Suprapubic skin (tissue), 4 donors: ENCODE measurements at regions not wholly inside any gene's neighbourhood (a gene's known extent, or its start where the extent isn't known, plus 50 kb on each side); places are given as distances from the start of the nearest gene placed in this dataset.
"Not testable (repeated sequence)": the region's sequence is repeated elsewhere in the genome, so short reads cannot be mapped to it uniquely, and the experiment has no call there.

Experiments
- DNase-seq, 2 donors: peaks; one replicate each; pipeline ENCODE4 v3.0.0-alpha.2; 2019; ENCODE audit warnings: low spot score in 2 of 2
- H3K27ac ChIP-seq: fragments of 200-600 bp; sonication (generic); one replicate; pipeline ENCODE4 v1.5.1; 2019
- H3K27me3 ChIP-seq: fragments of 200-600 bp; sonication (generic); one replicate; pipeline ENCODE4 v1.5.1; 2019
- H3K36me3 ChIP-seq: fragments of 200-600 bp; sonication (generic); one replicate; pipeline ENCODE4 v1.5.1; 2019
- H3K4me1 ChIP-seq: fragments of 200-600 bp; sonication (generic); one replicate; pipeline ENCODE4 v1.5.1; 2019
- H3K4me3 ChIP-seq: fragments of 200-600 bp; sonication (generic); one replicate; pipeline ENCODE4 v1.5.1; 2019; ENCODE audit warnings: mild to moderate bottlenecking
- H3K9me3 ChIP-seq: fragments of 200-600 bp; sonication (generic); one replicate; pipeline ENCODE4 v1.5.1; 2019
- EP300 ChIP-seq: sonication (generic); formaldehyde crosslinking; IDR thresholded peaks from one replicate; pipeline ENCODE4 v1.6.1; 2017; ENCODE audit warnings: antibody characterized with exemption
- POLR2A ChIP-seq, 2 donors: fragments of 450-650 bp; IDR thresholded peaks; one replicate each; pipeline ENCODE4 v1.6.1; 2017; ENCODE audit warnings: antibody characterized with exemption in 2 of 2, mild to moderate bottlenecking in 2 of 2, moderate library complexity in 2 of 2
- POLR2AphosphoS5 ChIP-seq, 3 donors: sonication (generic); formaldehyde crosslinking; IDR thresholded peaks; one replicate each; pipeline ENCODE4 v1.6.1; 2017; ENCODE audit warnings: antibody characterized with exemption in 3 of 3
- WGBS: methylation state at CpG from one replicate; pipeline ENCODE4 v1.1.5; 2018; 5-methylcytosine and 5-hydroxymethylcytosine counted together
- TF ChIP-seq, protein P1 (sequence below), 2 donors: fragments of 200-600 bp in 1 of 2; fragments of 450-650 bp in 1 of 2; sonication (generic) in 1 of 2; IDR thresholded peaks; one replicate each; pipeline ENCODE4 v1.5.1; 2016 to 2019; ENCODE audit warnings: antibody characterized with exemption in 2 of 2, mild to moderate bottlenecking in 1 of 2, moderate library complexity in 1 of 2

DNA sequence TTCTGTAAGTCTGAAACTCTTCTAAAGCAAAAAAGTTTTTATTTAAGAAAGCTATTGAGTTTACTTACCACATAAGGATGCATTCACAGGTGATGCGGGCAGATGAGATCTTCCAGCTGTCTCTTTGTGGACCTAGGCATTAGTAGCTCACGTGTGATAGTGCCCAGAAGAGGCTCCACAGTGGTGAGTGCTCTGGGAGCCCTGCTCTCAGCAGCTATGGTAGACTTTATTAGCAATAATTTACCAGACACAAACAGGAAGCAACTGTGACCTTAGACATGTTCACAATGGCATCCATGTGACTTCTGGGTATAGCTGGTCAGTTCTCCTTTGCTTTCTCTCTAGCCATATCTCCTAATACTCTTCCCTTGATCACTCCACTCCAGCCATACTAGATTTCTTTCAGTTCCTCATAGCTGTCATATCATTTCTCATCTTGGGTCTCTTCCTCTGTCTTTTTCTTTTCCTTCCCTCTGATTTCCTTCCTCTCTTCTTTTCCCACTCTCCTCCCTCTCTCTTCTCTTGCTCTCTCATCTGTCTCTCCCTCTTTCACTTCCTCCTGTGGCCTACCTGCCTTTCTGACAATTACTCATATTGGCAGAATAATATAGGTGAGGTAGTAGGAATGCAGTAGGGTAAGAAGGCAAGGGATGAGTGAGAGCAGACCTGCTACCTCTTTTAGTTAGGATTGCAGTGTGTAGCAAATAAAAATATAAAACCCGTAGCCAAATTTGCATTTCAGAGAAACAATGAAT is 75.2 kb upstream of the SCAF11 start:
- no peak for DNase-seq
- Histone ChIP-seq H3K4me1 (no peaks in the 10 kb centered on the region), H3K36me3 (no peaks in the 10 kb centered on the region), H3K27ac (no peak overlapping the region), H3K27me3 (no peaks in the 10 kb centered on the region), H3K4me3 (no peak overlapping the region), H3K9me3 (no peaks in the 10 kb centered on the region)
- WGBS: 84% methylated on average over 3 of the region's 3 CpGs
- TF ChIP-seq EP300 (no peak), POLR2A (IDR thresholded peaks at IDR 0.05) (no peak)
- TF ChIP-seq, protein P1, sequence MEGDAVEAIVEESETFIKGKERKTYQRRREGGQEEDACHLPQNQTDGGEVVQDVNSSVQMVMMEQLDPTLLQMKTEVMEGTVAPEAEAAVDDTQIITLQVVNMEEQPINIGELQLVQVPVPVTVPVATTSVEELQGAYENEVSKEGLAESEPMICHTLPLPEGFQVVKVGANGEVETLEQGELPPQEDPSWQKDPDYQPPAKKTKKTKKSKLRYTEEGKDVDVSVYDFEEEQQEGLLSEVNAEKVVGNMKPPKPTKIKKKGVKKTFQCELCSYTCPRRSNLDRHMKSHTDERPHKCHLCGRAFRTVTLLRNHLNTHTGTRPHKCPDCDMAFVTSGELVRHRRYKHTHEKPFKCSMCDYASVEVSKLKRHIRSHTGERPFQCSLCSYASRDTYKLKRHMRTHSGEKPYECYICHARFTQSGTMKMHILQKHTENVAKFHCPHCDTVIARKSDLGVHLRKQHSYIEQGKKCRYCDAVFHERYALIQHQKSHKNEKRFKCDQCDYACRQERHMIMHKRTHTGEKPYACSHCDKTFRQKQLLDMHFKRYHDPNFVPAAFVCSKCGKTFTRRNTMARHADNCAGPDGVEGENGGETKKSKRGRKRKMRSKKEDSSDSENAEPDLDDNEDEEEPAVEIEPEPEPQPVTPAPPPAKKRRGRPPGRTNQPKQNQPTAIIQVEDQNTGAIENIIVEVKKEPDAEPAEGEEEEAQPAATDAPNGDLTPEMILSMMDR (IDR thresholded peaks at IDR 0.05): no peak

DNA sequence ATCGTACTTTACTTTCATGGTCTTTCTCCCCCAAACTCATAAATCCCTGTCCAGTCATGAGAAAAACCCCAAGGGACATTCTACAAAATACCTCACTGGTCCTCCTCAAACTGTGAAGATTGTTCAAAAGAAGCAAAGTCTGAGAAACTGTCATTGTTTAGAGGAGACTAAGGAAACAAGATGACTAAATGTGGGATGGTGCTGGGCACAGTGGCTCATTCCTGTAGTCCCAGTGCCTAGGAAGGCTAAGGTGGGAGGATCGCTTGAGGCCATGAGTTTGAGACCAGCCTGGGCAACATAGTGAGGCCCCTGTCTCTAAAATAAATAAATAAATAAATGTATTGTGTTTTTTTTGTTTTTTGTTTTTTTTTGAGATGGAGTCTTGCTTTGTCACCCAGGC is 74.2 kb upstream of the SCAF11 start:
- DNase-seq: no peak
- TF ChIP-seq POLR2A (IDR thresholded peaks at IDR 0.05) (no peak), EP300 (no peak), POLR2AphosphoS5 (IDR thresholded peaks at IDR 0.05) (no peak)
- TF ChIP-seq, protein P1 (IDR thresholded peaks at IDR 0.05): no peak
- no peak overlapping the region for H3K27ac ChIP-seq
- no peaks in the 10 kb centered on the region for H3K36me3 ChIP-seq
- H3K9me3 ChIP-seq: no peaks in the 10 kb centered on the region
- WGBS: 86% methylated on average over 2 of the region's 2 CpGs
- H3K27me3 ChIP-seq: no peaks in the 10 kb centered on the region
- no peaks in the 10 kb centered on the region for H3K4me1 ChIP-seq
- no peak overlapping the region for H3K4me3 ChIP-seq

DNA sequence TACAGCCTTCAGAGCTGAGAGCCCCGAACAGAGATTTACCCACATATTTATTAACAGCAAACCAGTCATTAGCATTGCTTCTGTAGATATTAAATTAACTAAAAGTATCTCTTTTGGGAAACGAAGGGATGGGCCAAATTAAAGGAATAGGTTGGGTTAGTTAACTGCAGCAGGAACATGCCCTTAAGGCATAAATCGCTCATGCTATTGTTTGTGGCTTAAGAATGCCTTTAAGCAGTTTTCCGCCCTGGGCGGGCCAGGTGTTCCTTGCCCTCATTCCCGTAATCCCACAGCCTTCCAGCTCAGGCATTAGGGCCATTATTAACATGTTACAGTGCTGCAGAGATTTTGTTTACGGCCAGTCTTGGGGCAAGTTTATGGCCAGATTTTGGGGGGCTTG is 68.3 kb upstream of the SCAF11 start:
- not testable (repeated sequence) for H3K27ac ChIP-seq, H3K9me3 ChIP-seq, H3K4me3 ChIP-seq, H3K4me1 ChIP-seq, H3K27me3 ChIP-seq, H3K36me3 ChIP-seq, DNase-seq
- 78% methylated on average over 7 of the region's 7 CpGs for WGBS

DNA sequence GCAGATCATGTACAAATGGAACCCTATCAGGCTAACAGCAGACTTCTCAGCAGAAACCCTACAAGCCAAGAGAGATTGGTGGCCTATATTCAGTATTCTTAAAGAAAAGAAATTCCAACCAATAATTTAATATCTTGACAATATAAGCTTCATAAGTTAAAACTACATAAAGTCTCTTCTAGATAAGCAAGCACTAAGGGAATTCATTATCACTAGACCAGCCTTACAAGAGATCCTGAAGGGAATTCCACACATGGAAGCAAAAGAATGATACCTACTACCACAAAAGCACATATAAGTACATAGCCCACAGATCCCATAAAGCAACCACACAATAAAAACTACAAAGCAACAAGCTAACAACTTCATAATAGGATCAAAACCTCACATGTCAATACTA is 60.4 kb upstream of the SCAF11 start:
- Histone ChIP-seq H3K36me3 (no peaks in the 10 kb centered on the region), H3K9me3 (peaks cover 5% of the 10 kb centered on the region), H3K4me1 (no peaks in the 10 kb centered on the region), H3K27me3 (peaks cover 4% of the 10 kb centered on the region), H3K4me3 (no peak overlapping the region), H3K27ac (no peak overlapping the region)
- no peak for TF ChIP-seq POLR2A (IDR thresholded peaks at IDR 0.05)
- TF ChIP-seq EP300: no peak
- TF ChIP-seq POLR2AphosphoS5 (IDR thresholded peaks at IDR 0.05): no peak
- TF ChIP-seq, protein P1 (IDR thresholded peaks at IDR 0.05): no peak
- no peak for DNase-seq

DNA sequence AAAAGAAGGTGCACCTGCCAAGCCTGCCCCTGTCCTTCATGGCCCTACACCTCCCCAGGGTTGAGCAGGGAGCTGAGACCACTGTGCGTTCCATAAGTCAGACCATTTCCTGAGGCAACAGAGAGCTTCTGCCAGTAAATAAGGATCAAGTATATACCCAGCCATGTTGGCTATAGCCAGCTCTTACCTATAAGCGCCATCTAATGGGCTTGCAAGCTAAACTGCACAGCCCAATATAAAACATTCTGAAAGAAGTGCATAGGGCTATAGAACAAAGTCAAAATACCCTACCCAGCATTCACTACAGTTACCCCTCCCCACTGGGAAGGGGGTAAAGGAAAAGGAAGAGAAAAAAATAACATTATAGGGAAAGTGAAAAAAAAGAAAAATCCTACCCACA is 59.3 kb upstream of the SCAF11 start:
- H3K4me1 ChIP-seq: no peaks in the 10 kb centered on the region
- no peak overlapping the region for H3K27ac ChIP-seq
- no peak overlapping the region for H3K4me3 ChIP-seq
- peaks cover 4% of the 10 kb centered on the region for H3K27me3 ChIP-seq
- no peak for TF ChIP-seq POLR2AphosphoS5 (IDR thresholded peaks at IDR 0.05)
- TF ChIP-seq, protein P1 (IDR thresholded peaks at IDR 0.05): no peak
- no peak for TF ChIP-seq EP300
- no peak for TF ChIP-seq POLR2A (IDR thresholded peaks at IDR 0.05)
- no peak for DNase-seq
- WGBS: 82% methylated on average over 2 of the region's 2 CpGs
- H3K9me3 ChIP-seq: peaks cover 7% of the 10 kb centered on the region
- H3K36me3 ChIP-seq: no peaks in the 10 kb centered on the region

DNA sequence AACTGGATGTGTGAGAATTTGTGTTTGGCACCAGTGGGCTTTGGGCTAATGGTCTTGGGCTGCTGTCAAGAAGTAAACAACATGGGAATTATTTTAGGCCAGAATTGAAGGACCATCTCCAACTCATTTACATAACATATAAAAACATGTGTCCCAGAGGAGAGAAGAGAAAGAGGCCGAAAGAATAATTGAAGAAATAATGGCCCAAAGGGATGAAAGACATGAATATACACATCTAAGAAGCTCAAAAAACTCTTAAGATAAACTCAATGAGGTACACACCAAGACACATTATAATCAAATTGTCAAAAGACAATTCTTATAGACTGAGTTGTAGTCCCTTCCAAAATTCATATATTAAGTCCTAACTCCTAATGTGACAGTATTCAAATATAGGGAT is 56.1 kb upstream of the SCAF11 start:
- peaks cover 7% of the 10 kb centered on the region for H3K9me3 ChIP-seq
- DNase-seq: no peak
- TF ChIP-seq POLR2AphosphoS5 (IDR thresholded peaks at IDR 0.05) (no peak), EP300 (no peak), POLR2A (IDR thresholded peaks at IDR 0.05) (no peak)
- TF ChIP-seq, protein P1 (IDR thresholded peaks at IDR 0.05): no peak
- no peaks in the 10 kb centered on the region for H3K36me3 ChIP-seq
- WGBS: 94% methylated on average over 1 of the region's 1 CpG
- H3K27ac ChIP-seq: no peak overlapping the region
- H3K4me1 ChIP-seq: no peaks in the 10 kb centered on the region
- H3K27me3 ChIP-seq: peaks cover 4% of the 10 kb centered on the region
- no peak overlapping the region for H3K4me3 ChIP-seq
